Activated CD4-positive, alpha-beta T cell treated with anti-CD3 and anti-CD28 coated beads for 36 hours (primary cell): ENCODE measurements at regions not wholly inside any gene's neighbourhood (a gene's known extent, or its start where the extent isn't known, plus 50 kb on each side); places are given as distances from the start of the nearest gene placed in this dataset.
A peak's percentile ranks its signal among the peaks of the same experiment; 100 is the strongest.

ENCODE experiments used
- ATAC-seq: fragments of 200-7000 bp; cut with Tn5 transposase; one replicate; pipeline ENCODE4 v1.10.0; 2021; ENCODE audit warnings: mild to moderate bottlenecking, moderate library complexity
- CTCF ChIA-PET: fragments of 350-600 bp; sonication (Branson Sonifier 250); formaldehyde crosslinking; loops from one replicate; lab custom pipeline; 2021; ENCODE audit warnings: antibody characterized with exemption; lab: Charles Lee
- POLR2A ChIA-PET: fragments of 350-600 bp; sonication (Branson Sonifier 250); formaldehyde crosslinking; loops from one replicate; lab custom pipeline; 2021; ENCODE audit warnings: antibody characterized with exemption, inconsistent platforms; lab: Charles Lee
- DNase-seq: peaks from one replicate; pipeline ENCODE4 v3.0.0-alpha.2; 2020
- H3K27ac Mint-ChIP-seq: one replicate; pipeline ENCODE4 v1.8.0; 2021; ENCODE audit warnings: mixed read lengths
- H3K27me3 Mint-ChIP-seq: one replicate; pipeline ENCODE4 v1.8.0; 2021; ENCODE audit warnings: mixed read lengths
- H3K36me3 Mint-ChIP-seq: one replicate; pipeline ENCODE4 v1.8.0; 2021; ENCODE audit warnings: low read depth, mixed read lengths
- H3K4me1 Mint-ChIP-seq: one replicate; pipeline ENCODE4 v1.8.0; 2021; ENCODE audit warnings: mixed read lengths
- H3K4me3 Mint-ChIP-seq: one replicate; pipeline ENCODE4 v1.8.0; 2021; ENCODE audit warnings: mild to moderate bottlenecking, moderate library complexity, mixed read lengths
- H3K9me3 Mint-ChIP-seq: one replicate; pipeline ENCODE4 v1.8.0; 2021; ENCODE audit warnings: low read depth, mixed read lengths
- intact Hi-C, 2 experiments: fragments of 100-400 bp; cut with DNase I in 1 of 2; cut with micrococcal nuclease in 1 of 2; formaldehyde crosslinking; loops; one replicate each; pipeline versions ENCODE4 v1.14.2 to v1.15.1; 2022 to 2024; cut with DNase I, micrococcal nuclease

GRCh38 chr2:100721693-100722092 is 98.2 kb upstream of the NPAS2 start:
- intact Hi-C loops, result no loop called here
- ATAC-seq (no peak), DNase-seq (no peak)
- Mint-ChIP-seq H3K27me3 (no peaks in the 10 kb centered on the region), H3K9me3 (no peaks in the 10 kb centered on the region), H3K4me1 (no peaks in the 10 kb centered on the region), H3K27ac (no peak overlapping the region), H3K4me3 (no peak overlapping the region), H3K36me3 (no peaks in the 10 kb centered on the region)
- ChIA-PET CTCF (no interaction called here), POLR2A (no interaction called here)

DNA sequence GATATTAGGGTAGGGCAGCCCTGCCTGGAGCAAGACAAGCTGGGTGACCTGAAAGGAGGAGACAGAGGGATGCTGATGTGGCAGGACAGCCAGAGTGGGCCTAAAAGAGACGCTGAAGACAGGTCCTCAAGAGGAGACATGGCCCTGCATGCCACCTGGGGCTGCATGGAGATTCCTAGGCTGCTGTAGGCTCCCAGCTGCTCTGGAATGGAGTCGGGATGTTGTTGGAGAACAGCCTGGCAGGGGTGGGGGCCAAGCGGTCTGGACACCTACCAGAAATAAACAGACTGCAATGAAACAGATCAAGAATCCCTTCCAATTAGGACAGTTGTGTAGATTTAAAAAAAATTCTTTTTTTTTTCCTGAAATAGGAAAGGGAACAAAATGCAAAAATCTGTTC is 97.8 kb upstream of the NPAS2 start:
- H3K4me1 Mint-ChIP-seq, result no peaks in the 10 kb centered on the region
- no peak for DNase-seq
- no peaks in the 10 kb centered on the region for H3K9me3 Mint-ChIP-seq
- CTCF ChIA-PET, result no interaction called here
- H3K36me3 Mint-ChIP-seq, result no peaks in the 10 kb centered on the region
- intact Hi-C loops, result no loop called here
- no peak overlapping the region for H3K27ac Mint-ChIP-seq
- ATAC-seq, result no peak
- POLR2A ChIA-PET, result no interaction called here
- H3K4me3 Mint-ChIP-seq, result no peak overlapping the region
- no peaks in the 10 kb centered on the region for H3K27me3 Mint-ChIP-seq

GRCh38 chr2:100726866-100727265 is 93.1 kb upstream of the NPAS2 start:
- intact Hi-C loops, result no loop called here
- Mint-ChIP-seq H3K27ac (no peak overlapping the region), H3K9me3 (peaks cover 3% of the 10 kb centered on the region), H3K27me3 (peaks cover 3% of the 10 kb centered on the region), H3K4me1 (peaks cover 5% of the 10 kb centered on the region), H3K4me3 (no peak overlapping the region), H3K36me3 (no peaks in the 10 kb centered on the region)
- ATAC-seq (no peak), DNase-seq (no peak)
- ChIA-PET POLR2A (no interaction called here), CTCF (interaction anchor here (1.1 kb wide), 1 partner anchor 259 kb away, joined by 3 read pairs; no protein-coding TSS in a partner anchor)

DNA sequence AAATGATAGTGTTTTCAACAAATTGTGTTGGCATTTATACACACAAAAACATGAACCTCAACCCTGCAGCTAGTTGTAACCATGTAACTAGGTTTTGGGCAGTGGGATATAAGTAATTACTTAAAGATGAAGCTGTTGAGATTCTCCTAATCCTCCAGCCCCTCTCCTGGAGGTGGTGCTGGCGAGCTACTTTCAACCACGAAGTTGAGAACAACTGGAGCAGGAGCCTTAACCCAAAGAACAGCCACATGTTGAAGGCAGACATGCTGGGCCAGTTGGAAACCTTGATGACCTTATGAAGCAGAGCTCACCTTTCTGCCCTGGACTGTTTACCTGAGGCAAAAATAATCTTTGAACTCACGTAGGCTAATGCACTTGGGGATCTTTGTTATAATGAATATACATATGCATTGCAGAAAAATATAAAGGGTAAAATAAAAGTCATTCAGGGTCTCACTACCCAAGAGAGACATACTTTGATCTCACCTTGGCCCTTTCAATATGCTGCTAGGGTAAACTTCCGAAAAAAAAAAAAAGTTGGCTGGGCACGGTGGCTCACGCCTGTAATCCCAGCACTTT is 89.6 kb upstream of the NPAS2 start:
- H3K27me3 Mint-ChIP-seq, result peaks cover 7% of the 10 kb centered on the region
- H3K27ac Mint-ChIP-seq, result no peak overlapping the region
- intact Hi-C loops, result loop anchor here (1.0 to 10.0 kb wide), 3 partner anchors 116 to 255 kb away; no protein-coding TSS in a partner anchor
- no peaks in the 10 kb centered on the region for H3K36me3 Mint-ChIP-seq
- ATAC-seq (peak; percentile 68), DNase-seq (peak; percentile 76)
- peaks cover 5% of the 10 kb centered on the region for H3K4me1 Mint-ChIP-seq
- POLR2A ChIA-PET, result no interaction called here
- no peak overlapping the region for H3K4me3 Mint-ChIP-seq
- CTCF ChIA-PET, result interaction anchor here (0.6 to 2.1 kb wide), 14 partner anchors 13 to 475 kb away, joined by 3 to 13 read pairs (median 4); no protein-coding TSS in a partner anchor
- H3K9me3 Mint-ChIP-seq, result peaks cover 3% of the 10 kb centered on the region

DNA sequence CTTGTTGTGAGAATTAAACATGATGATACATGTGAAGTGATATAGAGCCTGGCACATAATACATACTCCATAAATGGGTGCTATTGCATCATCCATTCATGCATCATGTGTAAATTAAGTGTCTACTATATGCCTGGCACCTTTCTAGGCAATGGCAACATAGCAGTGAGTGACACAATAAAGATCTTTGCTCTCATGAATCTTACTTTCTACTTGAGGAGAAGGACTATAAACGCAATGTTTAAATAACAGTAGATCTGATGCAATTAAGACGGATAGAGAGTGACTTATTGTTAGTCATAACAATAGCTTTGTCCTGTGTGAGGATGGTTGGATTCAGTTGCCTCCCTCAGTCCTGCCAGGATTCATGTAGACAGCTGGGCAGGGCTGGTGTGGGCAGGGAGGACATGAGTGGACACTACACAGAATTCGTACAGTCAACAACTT is 88.4 kb upstream of the NPAS2 start:
- Mint-ChIP-seq H3K36me3 (no peaks in the 10 kb centered on the region), H3K9me3 (peaks cover 3% of the 10 kb centered on the region), H3K4me1 (peaks cover 5% of the 10 kb centered on the region), H3K4me3 (no peak overlapping the region), H3K27me3 (peaks cover 11% of the 10 kb centered on the region), H3K27ac (peak overlapping the region; percentile 11)
- ChIA-PET CTCF (interaction anchor here (0.7 to 2.0 kb wide), 2 partner anchors 251 to 256 kb away, joined by 3 to 7 read pairs; no protein-coding TSS in a partner anchor), POLR2A (no interaction called here)
- DNase-seq (no peak), ATAC-seq (peak; percentile 12)
- intact Hi-C loops, result loop anchor here (2.0 to 10.0 kb wide), 2 partner anchors 117 to 125 kb away; no protein-coding TSS in a partner anchor

DNA sequence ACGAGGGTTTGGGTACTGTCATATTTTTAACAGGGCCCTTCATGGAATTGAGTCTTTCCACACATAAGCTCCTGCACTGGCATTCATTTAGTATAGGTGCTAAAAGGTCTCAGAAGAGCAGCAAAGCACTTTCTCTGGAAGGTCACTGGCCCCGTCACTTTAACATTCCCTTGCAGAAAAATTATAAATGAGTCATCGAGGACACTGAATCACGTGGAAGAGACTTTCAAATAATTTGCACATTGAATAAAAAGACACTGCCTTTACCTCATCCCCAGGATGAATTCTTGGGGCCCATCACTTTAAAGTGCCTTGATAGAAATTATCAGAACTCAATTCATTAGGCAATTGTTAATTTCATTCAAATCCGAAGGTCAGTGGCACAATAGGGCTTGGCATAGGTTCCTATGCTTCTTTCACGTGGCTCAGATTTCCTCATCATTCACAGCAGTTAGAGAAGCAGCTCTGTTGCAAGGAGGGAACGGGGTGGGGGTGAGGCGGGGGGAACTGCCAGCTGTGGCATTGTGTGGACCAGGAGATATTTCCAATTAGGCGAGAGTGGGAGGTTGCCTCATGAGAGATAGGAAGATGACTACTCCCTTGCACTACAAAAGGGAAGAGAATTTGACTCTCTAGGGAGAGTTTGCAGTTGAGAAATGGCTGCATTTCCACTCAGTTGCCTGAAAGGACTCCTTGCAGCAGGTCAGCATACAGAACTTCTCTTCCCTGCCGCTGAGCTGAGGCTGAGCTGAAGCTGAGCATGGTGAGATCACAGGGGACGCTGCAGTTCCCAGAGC is 86.3 kb upstream of the NPAS2 start:
- intact Hi-C loops, result loop anchor here in 1 of 2 experiments (10.0 kb wide), 1 partner anchor 119 kb away; no protein-coding TSS in a partner anchor
- ChIA-PET CTCF (interaction anchor here (0.6 kb wide), 1 partner anchor 132 kb away, joined by 4 read pairs; no protein-coding TSS in a partner anchor), POLR2A (no interaction called here)

DNA sequence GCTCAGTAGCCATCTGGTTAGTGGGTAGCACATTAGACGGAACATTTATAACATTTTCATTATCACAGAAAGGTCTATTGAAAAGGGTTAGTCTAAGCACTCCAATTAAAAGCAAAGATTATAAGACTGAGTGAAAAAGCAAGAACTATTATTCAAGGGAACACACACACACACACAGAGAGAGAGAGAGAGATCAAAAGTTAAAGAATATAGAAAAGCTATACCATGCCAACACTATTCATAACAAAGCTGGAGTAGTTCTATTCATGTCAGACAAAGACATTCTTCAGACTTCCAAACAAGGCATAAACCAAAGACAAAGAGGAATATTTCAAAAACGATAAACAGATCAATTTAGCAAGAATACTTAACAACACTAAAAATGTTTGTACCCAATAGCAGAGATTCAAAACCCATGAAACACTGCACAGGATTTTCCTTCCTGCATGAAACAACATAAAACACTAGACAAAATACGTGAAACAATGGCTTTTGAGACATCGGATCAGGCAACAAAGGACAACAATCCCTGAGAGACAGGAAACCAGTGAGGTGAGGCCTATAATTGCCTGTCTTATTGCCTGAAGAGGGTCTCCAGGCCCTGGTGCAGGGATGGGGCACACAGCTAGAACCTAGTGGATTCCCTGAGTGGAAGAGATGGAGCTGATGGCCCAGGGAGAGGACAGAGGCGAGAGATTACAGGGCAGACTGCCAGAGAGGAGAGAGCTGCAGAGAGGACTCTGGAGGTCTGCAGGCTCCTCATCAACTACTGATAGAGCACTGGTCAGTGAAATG is 83.6 kb upstream of the NPAS2 start:
- Mint-ChIP-seq H3K27ac (no peak overlapping the region), H3K4me1 (peaks cover 4% of the 10 kb centered on the region), H3K4me3 (no peak overlapping the region), H3K27me3 (peaks cover 14% of the 10 kb centered on the region), H3K36me3 (no peaks in the 10 kb centered on the region), H3K9me3 (no peaks in the 10 kb centered on the region)
- ChIA-PET CTCF (no interaction called here), POLR2A (no interaction called here)
- intact Hi-C loops, result loop anchor here in 1 of 2 experiments (10.0 kb wide), 1 partner anchor 122 kb away; no protein-coding TSS in a partner anchor
- ATAC-seq (no peak), DNase-seq (no peak)

More for the DNA sequence above, 86.3 kb upstream of the NPAS2 start:
- peaks cover 3% of the 10 kb centered on the region for H3K9me3 Mint-ChIP-seq
- H3K36me3 Mint-ChIP-seq, result no peaks in the 10 kb centered on the region
- H3K4me1 Mint-ChIP-seq, result peaks cover 5% of the 10 kb centered on the region
- no peak for ATAC-seq
- H3K27ac Mint-ChIP-seq, result no peak overlapping the region
- peaks cover 11% of the 10 kb centered on the region for H3K27me3 Mint-ChIP-seq
- no peak overlapping the region for H3K4me3 Mint-ChIP-seq
- no peak for DNase-seq

DNA sequence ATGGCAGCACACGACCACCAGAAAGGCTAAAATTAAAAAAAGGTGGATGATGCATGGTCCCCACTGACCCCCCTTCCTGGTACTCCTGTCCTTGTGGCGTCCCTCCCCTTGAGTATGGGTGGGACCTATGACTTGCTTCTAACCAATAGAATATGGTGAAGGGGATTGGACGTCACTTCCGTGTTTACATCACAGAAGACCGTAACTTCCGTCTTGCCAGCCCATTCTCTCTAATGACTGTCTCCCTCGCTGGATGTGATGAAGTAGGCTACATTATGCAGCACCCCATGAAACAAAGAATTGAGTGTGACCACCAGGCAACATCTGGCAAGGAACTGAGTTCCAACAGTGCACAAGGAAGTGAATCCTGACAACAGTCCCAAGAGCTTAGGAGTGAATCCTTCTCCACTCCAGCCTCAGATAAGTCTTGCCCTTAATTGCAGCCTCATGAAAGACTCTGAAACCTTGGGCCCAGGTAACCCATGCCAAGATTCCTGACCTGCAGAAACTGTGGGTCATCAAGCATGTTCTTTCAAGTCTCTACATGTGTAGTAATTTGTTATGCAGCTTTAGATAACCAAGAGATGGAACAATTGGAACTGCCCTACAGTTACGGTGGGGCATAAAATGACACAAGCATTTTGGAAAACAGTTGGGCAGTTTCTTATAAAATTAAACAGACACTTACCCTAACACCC is 80.1 kb upstream of the NPAS2 start:
- ATAC-seq, result no peak
- Mint-ChIP-seq H3K27me3 (peaks cover 8% of the 10 kb centered on the region), H3K4me3 (no peak overlapping the region), H3K27ac (no peak overlapping the region), H3K36me3 (no peaks in the 10 kb centered on the region), H3K4me1 (peaks cover 10% of the 10 kb centered on the region), H3K9me3 (no peaks in the 10 kb centered on the region)
- intact Hi-C loops, result loop anchor here in 1 of 2 experiments (10.0 kb wide), 1 partner anchor 125 kb away; no protein-coding TSS in a partner anchor
- ChIA-PET CTCF (no interaction called here), POLR2A (no interaction called here)
- no peak for DNase-seq

GRCh38 chr2:100741880-100742276 is 78.1 kb upstream of the NPAS2 start:
- Mint-ChIP-seq H3K36me3 (no peaks in the 10 kb centered on the region), H3K4me1 (peaks cover 10% of the 10 kb centered on the region), H3K27ac (no peak overlapping the region), H3K9me3 (no peaks in the 10 kb centered on the region), H3K27me3 (peaks cover 4% of the 10 kb centered on the region), H3K4me3 (no peak overlapping the region)
- ChIA-PET POLR2A (no interaction called here), CTCF (no interaction called here)
- intact Hi-C loops, result no loop called here
- DNase-seq, result no peak
- ATAC-seq, result peak; percentile 76

- ChIA-PET CTCF (no interaction called here), POLR2A (no interaction called here)
- intact Hi-C loops, result no loop called here
- Mint-ChIP-seq H3K36me3 (no peaks in the 10 kb centered on the region), H3K27me3 (peaks cover 4% of the 10 kb centered on the region), H3K27ac (no peak overlapping the region), H3K4me1 (peaks cover 10% of the 10 kb centered on the region), H3K9me3 (no peaks in the 10 kb centered on the region), H3K4me3 (no peak overlapping the region)
- DNase-seq (no peak), ATAC-seq (peak; percentile 23)
These were observed 77.4 kb upstream of the NPAS2 start for GRCh38 chr2:100742277-100743254.
